Rectal smooth muscle tissue (tissue), 1 donor: ENCODE measurements at regions not wholly inside any gene's neighbourhood (a gene's known extent, or its start where the extent isn't known, plus 50 kb on each side); places are given as distances from the start of the nearest gene placed in this dataset.
"Not testable (repeated sequence)": the region's sequence is repeated elsewhere in the genome, so short reads cannot be mapped to it uniquely, and the experiment has no call there.

Source experiments
- H3K27ac ChIP-seq: one replicate; pipeline ENCODE4 v1.7.0; 2013; ENCODE audit warnings: low read depth, low read length, inconsistent platforms
- H3K27me3 ChIP-seq: one replicate; pipeline ENCODE4 v1.7.0; 2013; ENCODE audit warnings: low read length; ENCODE audit not compliant: control insufficient read depth, insufficient read depth
- H3K36me3 ChIP-seq: one replicate; pipeline ENCODE4 v1.7.0; 2013; ENCODE audit warnings: low read length; ENCODE audit not compliant: control insufficient read depth, insufficient read depth
- H3K4me1 ChIP-seq: one replicate; pipeline ENCODE4 v1.7.0; 2013; ENCODE audit warnings: low read length; ENCODE audit not compliant: control insufficient read depth, insufficient read depth
- H3K4me3 ChIP-seq: one replicate; pipeline ENCODE4 v1.7.0; 2013; ENCODE audit warnings: low read length
- H3K9ac ChIP-seq: one replicate; pipeline ENCODE4 v1.7.0; 2013; ENCODE audit warnings: low read length

GRCh38 chr13:50285283-50285682, 270.0 kb downstream of the KCNRG start:
- Histone ChIP-seq H3K27ac (no peak overlapping the region), H3K4me3 (no peak overlapping the region), H3K9ac (no peak overlapping the region), H3K4me1 (no peaks in the 10 kb centered on the region), H3K36me3 (no peaks in the 10 kb centered on the region), H3K27me3 (no peaks in the 10 kb centered on the region)

- Histone ChIP-seq H3K27ac (no peak overlapping the region), H3K27me3 (no peaks in the 10 kb centered on the region), H3K9ac (no peak overlapping the region), H3K4me3 (no peak overlapping the region), H3K4me1 (no peaks in the 10 kb centered on the region), H3K36me3 (no peaks in the 10 kb centered on the region)
Observed at GRCh38 chr13:50286324-50286723, 271.1 kb downstream of the KCNRG start.

GRCh38 chr13:50290186-50290585, 274.9 kb downstream of the KCNRG start:
- no peak overlapping the region for H3K9ac ChIP-seq
- no peak overlapping the region for H3K4me3 ChIP-seq
- H3K27ac ChIP-seq = no peak overlapping the region
- H3K27me3 ChIP-seq = no peaks in the 10 kb centered on the region
- H3K4me1 ChIP-seq = no peaks in the 10 kb centered on the region
- no peaks in the 10 kb centered on the region for H3K36me3 ChIP-seq

- no peaks in the 10 kb centered on the region for H3K36me3 ChIP-seq
- H3K27me3 ChIP-seq = no peaks in the 10 kb centered on the region
- no peak overlapping the region for H3K9ac ChIP-seq
- H3K4me3 ChIP-seq = no peak overlapping the region
- H3K4me1 ChIP-seq = no peaks in the 10 kb centered on the region
- no peak overlapping the region for H3K27ac ChIP-seq
Observed at GRCh38 chr13:50291611-50292010, 276.4 kb downstream of the KCNRG start.

GRCh38 chr13:50292081-50292480, 276.8 kb downstream of the KCNRG start:
- no peaks in the 10 kb centered on the region for H3K36me3 ChIP-seq
- no peak overlapping the region for H3K4me3 ChIP-seq
- H3K27ac ChIP-seq = no peak overlapping the region
- no peaks in the 10 kb centered on the region for H3K4me1 ChIP-seq
- no peaks in the 10 kb centered on the region for H3K27me3 ChIP-seq
- H3K9ac ChIP-seq = no peak overlapping the region

- not testable (repeated sequence) for H3K9ac ChIP-seq, H3K4me3 ChIP-seq
Observed at GRCh38 chr13:50294425-50294824, 279.2 kb downstream of the KCNRG start.

GRCh38 chr13:50299546-50300249, 284.5 kb downstream of the KCNRG start:
- H3K4me3 ChIP-seq = no peak overlapping the region
- H3K4me1 ChIP-seq = no peaks in the 10 kb centered on the region
- no peak overlapping the region for H3K9ac ChIP-seq
- no peaks in the 10 kb centered on the region for H3K36me3 ChIP-seq
- no peak overlapping the region for H3K27ac ChIP-seq
- H3K27me3 ChIP-seq = no peaks in the 10 kb centered on the region

More at GRCh38 chr13:50294425-50294824, 279.2 kb downstream of the KCNRG start:
- H3K36me3 ChIP-seq, H3K4me1 ChIP-seq, H3K27me3 ChIP-seq, H3K27ac ChIP-seq: not testable (repeated sequence)

- no peak overlapping the region for H3K9ac ChIP-seq
- H3K27me3 ChIP-seq = no peaks in the 10 kb centered on the region
- H3K4me1 ChIP-seq = no peaks in the 10 kb centered on the region
- no peak overlapping the region for H3K27ac ChIP-seq
- H3K4me3 ChIP-seq = no peak overlapping the region
- no peaks in the 10 kb centered on the region for H3K36me3 ChIP-seq
Observed at GRCh38 chr13:50303963-50304721, 288.9 kb downstream of the KCNRG start.

- H3K4me3 ChIP-seq = no peak overlapping the region
- H3K36me3 ChIP-seq = no peaks in the 10 kb centered on the region
Observed at GRCh38 chr13:50306156-50306555, 290.9 kb downstream of the KCNRG start.

GRCh38 chr13:50309318-50309717, 294.1 kb downstream of the KCNRG start:
- H3K4me1 ChIP-seq = no peaks in the 10 kb centered on the region
- H3K4me3 ChIP-seq = no peak overlapping the region
- H3K27me3 ChIP-seq = no peaks in the 10 kb centered on the region
- H3K27ac ChIP-seq = no peak overlapping the region
- no peaks in the 10 kb centered on the region for H3K36me3 ChIP-seq
- no peak overlapping the region for H3K9ac ChIP-seq

More at GRCh38 chr13:50306156-50306555, 290.9 kb downstream of the KCNRG start:
- Histone ChIP-seq H3K4me1 (no peaks in the 10 kb centered on the region), H3K9ac (no peak overlapping the region), H3K27ac (no peak overlapping the region), H3K27me3 (no peaks in the 10 kb centered on the region)

GRCh38 chr13:50309882-50310594, 294.8 kb downstream of the KCNRG start:
- H3K4me3 ChIP-seq = no peak overlapping the region
- H3K36me3 ChIP-seq = no peaks in the 10 kb centered on the region
- H3K27me3 ChIP-seq = no peaks in the 10 kb centered on the region
- no peak overlapping the region for H3K9ac ChIP-seq
- H3K27ac ChIP-seq = no peak overlapping the region
- H3K4me1 ChIP-seq = no peaks in the 10 kb centered on the region

GRCh38 chr13:50310734-50311133, 295.5 kb downstream of the KCNRG start:
- Histone ChIP-seq H3K9ac (no peak overlapping the region), H3K4me1 (no peaks in the 10 kb centered on the region), H3K4me3 (no peak overlapping the region), H3K27me3 (no peaks in the 10 kb centered on the region), H3K27ac (no peak overlapping the region), H3K36me3 (no peaks in the 10 kb centered on the region)
